Left lung (tissue), 4 donors: ENCODE measurements at regions not wholly inside any gene's neighbourhood (a gene's known extent, or its start where the extent isn't known, plus 50 kb on each side); places are given as distances from the start of the nearest gene placed in this dataset.

Experiments
- ATAC-seq: fragments of 200-7000 bp; cut with Tn5 transposase; one replicate; pipeline ENCODE4 v1.9.1; 2020; ENCODE audit warnings: moderate library complexity
- DNase-seq, 4 donors: peaks; one replicate each; pipeline ENCODE4 v3.0.0-alpha.2; 2013 to 2020
- H3K27ac ChIP-seq, 2 donors: fragments of 200-600 bp; sonication (generic) in 1 of 2; one replicate each; pipeline versions ENCODE4 v1.5.0 to v1.8.0; 2020 to 2021
- H3K27me3 ChIP-seq, 2 donors: fragments of 200-600 bp; sonication (generic) in 1 of 2; one replicate each; pipeline versions ENCODE4 v1.5.0 to v1.8.0; 2020 to 2021
- H3K36me3 ChIP-seq, 2 donors: fragments of 200-600 bp; sonication (generic) in 1 of 2; one replicate each; pipeline versions ENCODE4 v1.5.0 to v1.8.0; 2020 to 2021
- H3K4me1 ChIP-seq, 2 donors: fragments of 200-600 bp; one replicate each; pipeline ENCODE4 v1.8.0; 2021
- H3K4me3 ChIP-seq, 2 donors: fragments of 200-600 bp; sonication (generic) in 1 of 2; one replicate each; pipeline versions ENCODE4 v1.5.0 to v1.8.0; 2020 to 2021; ENCODE audit warnings: mild to moderate bottlenecking in 1 of 2
- H3K9me3 ChIP-seq, 2 donors: fragments of 200-600 bp; sonication (generic) in 1 of 2; one replicate each; pipeline versions ENCODE4 v1.5.0 to v1.8.0; 2020 to 2021
- CTCF ChIP-seq, 2 donors: fragments of 200-600 bp; sonication (generic) in 1 of 2; IDR thresholded peaks; one replicate each; pipeline versions ENCODE4 v1.5.0 to v1.8.0; 2021; ENCODE audit warnings: antibody characterized with exemption in 2 of 2
- intact Hi-C, 2 donors: fragments of 100-400 bp; cut with DNase I; formaldehyde crosslinking; loops; one replicate each; pipeline versions ENCODE4 v1.11.2 to v1.14.2; 2022
- donor health status: DM: no; HTN: yes; CAD: no.
- donor health status: DM: no; HTN: no; CAD: no.

DNA sequence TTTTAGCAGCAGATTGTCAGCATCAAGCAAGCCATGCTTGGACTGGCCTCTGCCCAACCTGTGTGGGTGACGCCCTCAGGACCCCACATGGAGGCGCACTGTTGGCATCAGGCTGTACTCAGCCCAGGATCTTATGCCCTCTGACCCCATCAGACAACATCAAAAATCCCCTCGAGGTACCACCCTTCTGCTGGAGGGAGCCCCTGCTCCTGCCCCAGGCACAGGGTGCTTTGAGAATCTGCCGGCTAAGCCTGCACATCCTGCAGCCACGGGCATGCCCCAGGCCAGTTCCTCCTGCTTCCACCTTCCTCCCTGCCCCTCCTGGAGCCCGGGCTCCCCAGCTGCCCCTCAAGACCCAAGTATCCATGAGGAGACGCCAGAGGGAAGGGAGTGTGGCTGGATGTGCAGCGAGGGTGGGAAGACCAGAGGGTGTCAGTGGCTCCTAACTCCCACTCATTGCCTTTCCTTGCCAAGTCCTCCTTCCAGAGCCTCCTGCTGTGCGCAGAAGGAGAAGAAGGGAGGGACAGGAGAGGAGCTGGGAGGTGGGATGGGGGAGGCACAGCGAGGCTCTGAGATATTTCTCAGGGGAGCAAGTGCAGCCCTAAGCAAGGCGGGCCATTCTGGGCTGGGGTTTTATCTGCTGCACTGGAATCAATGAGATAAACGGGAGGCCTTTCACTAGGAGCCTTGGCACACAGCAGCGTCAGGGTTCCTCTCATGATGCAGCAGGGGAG, 77.4 kb upstream of the CST7 start:
- no peak for DNase-seq
- intact Hi-C loops, result no loop called here

DNA sequence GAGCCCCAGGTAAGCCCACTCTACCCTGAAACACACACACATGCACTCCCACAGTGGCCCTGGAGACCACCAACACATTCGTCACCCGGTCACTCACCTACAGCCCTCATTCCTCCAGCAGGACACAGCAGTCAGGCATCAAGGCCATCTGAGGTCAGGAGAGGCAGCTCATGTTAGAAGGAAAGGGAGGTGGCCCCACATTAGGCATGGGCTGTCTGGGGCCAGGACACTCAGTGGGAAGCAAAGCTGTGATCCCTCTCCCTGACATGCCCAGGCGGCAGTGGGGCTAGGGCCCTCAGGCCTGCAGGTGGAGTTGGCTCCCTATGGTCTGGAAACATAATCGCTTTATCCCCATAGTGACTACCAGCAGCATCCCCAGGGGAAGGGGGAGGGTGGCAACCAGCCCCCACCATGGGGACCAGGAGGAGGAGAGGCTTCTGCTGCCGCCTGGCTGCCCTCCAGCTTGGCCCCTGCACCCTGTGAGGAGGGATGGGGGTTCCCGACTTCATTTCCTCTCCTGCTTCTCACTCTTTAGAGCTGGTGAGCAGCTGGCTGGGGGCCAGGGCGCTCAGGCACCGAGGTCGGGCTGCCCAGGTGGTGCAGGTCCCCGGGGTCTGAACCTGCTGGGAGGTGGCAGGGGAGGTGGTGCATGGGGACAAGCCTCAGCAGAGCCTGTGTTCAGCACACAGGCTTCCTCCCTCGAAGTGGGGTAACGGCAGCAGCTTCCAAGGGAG, 76.6 kb upstream of the CST7 start:
- ATAC-seq (no peak), DNase-seq (no peak)
- no peak for TF ChIP-seq CTCF (IDR thresholded peaks at IDR 0.05)

More for the DNA sequence above, 77.4 kb upstream of the CST7 start:
- ATAC-seq, result no peak
- Histone ChIP-seq H3K4me3 (no peak overlapping the region), H3K9me3 (peaks cover 0 to 2% of the 10 kb centered on the region in 2 donors), H3K36me3 (no peaks in the 10 kb centered on the region), H3K27ac (no peak overlapping the region), H3K4me1 (no peaks in the 10 kb centered on the region), H3K27me3 (peaks cover 0 to 22% of the 10 kb centered on the region in 2 donors)
- TF ChIP-seq CTCF (IDR thresholded peaks at IDR 0.05), result no peak

DNA sequence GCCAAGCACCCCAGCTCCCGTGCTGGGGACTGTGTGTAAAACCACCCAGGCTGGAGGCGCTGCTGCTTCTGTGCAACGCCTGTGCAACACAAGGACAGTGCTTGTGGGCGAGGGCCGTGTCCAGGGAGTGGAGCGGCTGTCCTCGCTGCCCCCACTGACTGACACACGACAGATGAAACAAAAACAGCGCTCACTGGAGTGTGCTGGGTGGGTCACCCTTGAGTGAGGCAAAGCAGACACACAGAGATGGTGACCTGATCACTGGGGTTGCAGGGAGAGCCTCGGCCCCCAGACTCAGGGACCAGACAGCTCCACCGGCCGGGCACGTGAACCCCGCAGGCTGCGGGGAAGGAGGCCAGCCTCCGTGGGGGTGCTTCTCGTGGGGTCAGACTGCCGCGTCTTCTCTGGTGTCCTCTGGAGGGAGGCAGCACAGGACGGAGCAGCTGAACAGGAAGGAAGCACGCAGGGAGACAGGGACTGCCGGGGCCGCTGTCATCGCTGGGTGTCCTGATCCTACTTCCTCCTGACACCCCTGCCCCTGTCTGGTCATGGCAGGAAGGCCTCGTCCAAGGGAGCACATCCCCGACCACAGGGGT, 75.9 kb upstream of the CST7 start:
- Histone ChIP-seq H3K4me1 (no peaks in the 10 kb centered on the region), H3K4me3 (no peak overlapping the region), H3K27ac (no peak overlapping the region), H3K9me3 (no peaks in the 10 kb centered on the region), H3K36me3 (no peaks in the 10 kb centered on the region), H3K27me3 (peaks cover 0 to 22% of the 10 kb centered on the region in 2 donors)
- no peak for DNase-seq
- intact Hi-C loops, result no loop called here
- no peak for TF ChIP-seq CTCF (IDR thresholded peaks at IDR 0.05)
- no peak for ATAC-seq

More for the DNA sequence above, 76.6 kb upstream of the CST7 start:
- Histone ChIP-seq H3K4me3 (no peak overlapping the region), H3K9me3 (no peaks in the 10 kb centered on the region), H3K27ac (no peak overlapping the region), H3K27me3 (peaks cover 0 to 22% of the 10 kb centered on the region in 2 donors), H3K4me1 (no peaks in the 10 kb centered on the region), H3K36me3 (no peaks in the 10 kb centered on the region)
- intact Hi-C loops, result no loop called here

- Histone ChIP-seq H3K4me3 (no peak overlapping the region), H3K9me3 (no peaks in the 10 kb centered on the region), H3K36me3 (no peaks in the 10 kb centered on the region), H3K27me3 (peaks cover 0 to 22% of the 10 kb centered on the region in 2 donors), H3K27ac (no peak overlapping the region), H3K4me1 (no peaks in the 10 kb centered on the region)
- intact Hi-C loops, result no loop called here
- TF ChIP-seq CTCF (IDR thresholded peaks at IDR 0.05), result no peak
- ATAC-seq, result no peak
- DNase-seq, result no peak
These were observed 74.0 kb upstream of the CST7 start for GRCh38 chr20:24875078-24875477.

DNA sequence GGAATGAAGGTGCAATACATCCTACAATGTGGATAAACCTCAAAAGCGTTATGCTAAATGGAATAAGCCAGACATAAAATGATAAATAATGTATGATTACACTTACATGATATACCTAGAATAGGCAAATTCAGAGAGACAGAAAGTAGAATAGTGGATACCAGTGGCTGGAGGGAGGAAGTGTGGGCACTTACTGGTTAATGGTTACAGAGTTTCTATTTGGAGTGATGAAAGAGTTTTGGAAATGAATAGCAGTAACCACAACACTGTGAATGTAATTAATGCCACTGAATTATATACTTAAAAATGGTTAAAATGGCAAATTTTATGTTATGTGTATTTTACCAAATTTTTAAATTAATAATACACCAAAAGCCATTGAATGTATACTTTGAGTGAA, 71.4 kb upstream of the CST7 start:
- Histone ChIP-seq H3K27ac (no peak overlapping the region), H3K9me3 (no peaks in the 10 kb centered on the region), H3K4me3 (no peak overlapping the region), H3K4me1 (no peaks in the 10 kb centered on the region), H3K27me3 (peaks cover 0 to 9% of the 10 kb centered on the region in 2 donors), H3K36me3 (no peaks in the 10 kb centered on the region)
- no peak for ATAC-seq
- no peak for TF ChIP-seq CTCF (IDR thresholded peaks at IDR 0.05)
- intact Hi-C loops, result no loop called here
- DNase-seq, result no peak
